ENCODE measurements at regions not wholly inside any gene's neighbourhood (a gene's known extent, or its start where the extent isn't known, plus 50 kb on each side); places are given as distances from the start of the nearest gene placed in this dataset.

- no peak for DNase-seq
Measured at GRCh38 chr6:94511502-94512088, 1065.7 kb upstream of the MANEA start.

DNA sequence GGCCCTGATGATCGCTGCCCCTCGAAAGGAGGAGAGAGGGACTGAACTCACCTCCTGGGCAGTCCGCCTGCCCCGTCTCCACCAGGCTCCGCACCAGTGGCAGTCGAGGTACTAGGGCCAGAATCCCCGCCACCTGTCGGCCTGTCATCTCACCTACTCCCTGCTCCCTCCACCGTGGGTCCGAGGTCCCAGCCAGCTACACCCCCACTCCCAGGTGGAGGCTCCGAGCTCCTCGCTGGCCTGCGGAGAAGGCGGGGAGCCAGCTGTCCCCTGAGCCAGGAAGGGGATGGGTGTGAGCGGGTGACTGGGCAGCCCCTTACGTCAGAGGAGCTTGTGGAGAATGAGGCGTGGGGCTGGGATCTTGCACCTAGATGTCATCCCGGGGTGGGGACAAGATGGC is 1066.5 kb upstream of the MANEA start:
- DNase-seq = no peak

DNA sequence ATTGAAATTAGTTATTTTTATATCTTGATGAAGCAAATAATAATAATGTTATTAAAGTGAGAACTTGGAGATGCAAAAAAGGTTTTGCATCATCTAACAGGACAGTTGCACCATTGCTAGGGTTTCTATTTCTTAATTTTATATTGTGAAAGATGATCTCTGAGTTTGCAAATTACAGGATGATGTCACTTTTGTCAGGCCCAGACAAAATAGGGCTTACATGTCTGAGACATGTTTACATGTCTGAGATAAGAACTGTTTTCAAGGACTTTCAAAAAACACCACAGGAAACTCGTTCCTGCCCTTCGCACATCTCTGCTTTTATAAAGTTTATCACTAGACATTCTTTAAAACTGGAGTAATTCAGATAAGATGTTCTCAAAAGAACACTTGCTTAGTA is 1075.8 kb upstream of the MANEA start:
- DNase-seq = no peak

- DNase-seq = no peak
Measured at GRCh38 chr6:94498099-94498498, 1078.7 kb upstream of the EPHA7 start.

DNA sequence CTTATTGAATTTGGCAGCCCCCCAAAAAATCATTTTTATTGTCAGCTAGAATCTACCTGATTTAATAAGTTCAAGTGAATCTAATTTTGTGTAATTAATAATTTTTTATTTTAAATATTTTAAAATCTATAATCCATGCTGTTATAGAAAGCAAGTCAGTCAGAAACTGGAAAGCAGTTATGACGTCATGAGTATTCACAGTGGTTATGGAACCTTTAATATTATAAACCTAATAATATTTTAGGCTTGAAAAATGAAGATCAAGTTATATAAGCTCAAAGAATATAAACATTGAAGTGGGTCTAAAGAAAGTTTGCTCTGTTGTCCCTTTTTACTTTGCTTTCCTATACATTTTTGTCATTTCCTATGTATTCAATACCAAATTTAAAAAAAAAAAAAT is 1075.1 kb upstream of the EPHA7 start:
- no peak for DNase-seq

- DNase-seq = no peak
Measured at GRCh38 chr6:94487371-94487770, 1068.0 kb upstream of the EPHA7 start.

GRCh38 chr6:94478133-94479005 is 1059.0 kb upstream of the EPHA7 start:
- no peak for DNase-seq

DNA sequence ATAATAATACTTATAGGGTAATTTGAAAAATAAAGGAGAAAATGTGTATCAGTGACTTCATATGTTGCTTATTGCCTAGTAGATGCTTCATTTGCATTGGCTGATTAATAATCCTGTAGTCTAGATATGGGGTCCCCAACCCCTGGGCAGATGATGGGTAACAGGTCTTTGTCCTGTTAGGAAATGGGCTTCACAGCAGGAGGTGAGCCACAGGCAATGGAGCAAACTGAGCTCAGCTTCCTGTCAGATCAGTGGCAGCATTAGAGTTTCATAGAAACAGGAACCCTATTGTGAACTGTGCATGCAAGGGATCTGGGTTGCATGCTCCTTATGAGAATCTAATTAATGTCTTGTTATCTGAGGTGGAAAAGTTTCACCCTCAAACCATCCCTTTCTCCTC is 1049.5 kb upstream of the EPHA7 start:
- DNase-seq = no peak

- no peak for DNase-seq
Measured at GRCh38 chr6:94464018-94464510, 1044.7 kb upstream of the EPHA7 start.

DNA sequence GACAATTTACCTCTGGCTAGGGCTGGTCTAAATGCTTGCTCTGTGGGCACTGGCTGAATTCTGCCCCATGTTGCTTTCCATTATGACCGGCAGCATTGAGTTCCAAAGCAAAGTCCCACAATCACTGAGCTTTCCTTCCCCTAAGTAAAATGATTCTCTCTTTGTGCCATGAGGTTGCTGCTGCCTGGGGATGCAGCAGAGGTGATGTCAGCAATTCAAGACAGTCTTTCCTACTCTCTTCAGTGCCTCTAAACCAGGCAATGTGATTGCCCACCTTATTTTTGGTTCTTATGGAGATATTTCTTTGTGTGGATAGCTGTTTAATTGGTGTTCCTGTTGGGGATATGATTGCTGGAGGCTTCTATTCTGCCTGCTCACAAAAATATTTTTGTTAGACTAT is 1043.9 kb upstream of the EPHA7 start:
- no peak for DNase-seq

- DNase-seq = no peak
Measured at GRCh38 chr6:94462231-94462630, 1042.9 kb upstream of the EPHA7 start.

DNA sequence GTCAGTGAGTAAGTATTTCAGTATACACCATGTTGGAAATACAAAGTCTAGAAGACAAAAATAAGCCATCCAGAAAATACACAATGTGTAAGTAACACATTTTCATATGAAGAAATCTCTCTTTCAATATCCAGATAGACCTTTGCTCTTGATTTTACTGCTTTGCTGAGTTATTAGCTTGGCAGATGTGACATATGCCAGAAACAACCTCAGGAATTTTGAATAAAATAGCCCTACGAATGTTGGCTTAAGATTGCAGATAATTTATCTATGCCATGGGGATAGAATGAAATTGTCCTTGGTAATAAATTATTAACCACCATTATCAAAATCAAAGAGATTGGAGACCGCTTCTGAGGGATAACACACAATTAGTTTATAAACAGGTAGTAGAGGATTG is 1036.9 kb upstream of the EPHA7 start:
- no peak for DNase-seq

- no peak for DNase-seq
Measured at GRCh38 chr6:94454231-94454630, 1034.9 kb upstream of the EPHA7 start.

GRCh38 chr6:94446120-94446519 is 1026.8 kb upstream of the EPHA7 start:
- DNase-seq = no peak

DNA sequence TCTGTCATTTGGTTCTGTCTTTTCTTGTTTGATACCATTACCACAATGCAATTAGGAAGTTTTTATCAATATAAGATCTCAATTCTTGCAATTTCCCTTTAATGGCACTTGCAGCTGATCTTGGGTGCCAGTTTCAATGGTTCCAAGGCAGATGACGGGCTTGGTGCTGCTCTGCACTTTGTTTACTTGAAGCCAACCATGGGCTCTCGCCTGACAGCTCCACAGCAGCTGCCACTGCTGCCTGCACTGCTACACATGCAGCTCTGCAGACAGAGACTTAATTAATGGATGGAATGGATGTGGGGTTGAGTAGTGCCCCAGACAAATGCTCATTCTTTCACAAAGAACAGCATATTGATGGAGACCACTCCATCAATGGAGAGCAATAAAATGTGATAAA is 1024.3 kb upstream of the EPHA7 start:
- no peak for DNase-seq

DNA sequence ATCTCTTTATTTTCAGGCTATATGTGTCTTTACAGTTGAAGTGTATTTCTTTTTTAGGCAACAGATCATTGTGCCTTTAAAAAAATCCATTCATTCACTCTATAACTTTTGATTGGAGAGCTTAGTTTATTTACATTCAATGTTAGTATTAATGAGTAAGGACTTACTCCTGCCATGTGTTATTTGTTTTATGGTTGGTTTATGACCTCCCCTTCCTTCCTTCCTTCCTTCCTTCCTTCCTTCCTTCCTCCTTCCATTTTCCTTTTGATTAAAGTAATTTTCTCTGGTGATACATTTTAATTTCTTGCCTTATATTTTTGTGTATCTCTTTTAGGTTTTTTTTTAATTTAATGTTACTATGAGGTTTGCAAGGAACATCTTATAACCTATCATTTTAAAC is 1005.3 kb upstream of the EPHA7 start:
- DNase-seq = no peak

- no peak for DNase-seq
Measured at GRCh38 chr6:94417363-94417762, 998.0 kb upstream of the EPHA7 start.

DNA sequence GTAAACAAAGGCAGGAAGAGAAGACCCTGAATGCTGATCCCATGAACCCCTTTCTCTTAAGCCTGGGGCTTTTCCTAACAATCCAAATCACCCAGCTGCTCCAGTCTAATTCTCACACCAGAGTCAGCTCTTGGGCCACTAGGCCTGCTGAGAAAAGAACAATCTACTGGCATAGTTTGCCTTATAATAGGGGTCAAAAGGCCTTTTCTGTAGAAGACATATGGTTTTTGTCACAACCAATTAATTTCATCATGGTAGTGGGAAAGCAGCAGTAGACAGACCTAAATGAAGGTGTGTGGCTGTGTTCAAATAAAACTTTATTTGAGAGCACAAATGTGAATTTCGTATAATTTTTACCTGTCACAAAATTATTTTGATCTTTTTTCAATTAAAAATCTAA is 994.7 kb upstream of the EPHA7 start:
- DNase-seq = no peak

GRCh38 chr6:94401311-94401710 is 982.0 kb upstream of the EPHA7 start:
- DNase-seq = no peak

- no peak for DNase-seq
Measured at GRCh38 chr6:94394822-94395221, 975.5 kb upstream of the EPHA7 start.

DNA sequence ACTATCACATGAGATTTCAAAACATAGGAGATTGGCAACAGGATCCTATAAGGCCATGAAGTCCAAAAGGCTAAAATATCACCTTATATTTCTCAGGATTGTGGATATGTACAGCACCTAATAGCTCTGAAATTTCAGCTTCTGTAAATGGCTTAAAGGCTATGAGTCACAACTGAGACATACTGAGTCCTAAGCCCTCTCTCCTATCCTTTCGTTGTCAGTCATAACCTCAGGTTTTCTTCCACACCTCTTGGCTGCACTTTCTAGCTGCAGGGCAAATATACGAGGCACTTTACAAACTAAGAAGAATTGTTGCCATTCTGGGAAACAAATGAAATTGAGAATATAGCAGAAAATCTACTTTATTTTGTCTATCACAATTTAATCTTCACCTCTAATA is 969.9 kb upstream of the EPHA7 start:
- no peak for DNase-seq

GRCh38 chr6:94377835-94378234 is 958.5 kb upstream of the EPHA7 start:
- DNase-seq = no peak

DNA sequence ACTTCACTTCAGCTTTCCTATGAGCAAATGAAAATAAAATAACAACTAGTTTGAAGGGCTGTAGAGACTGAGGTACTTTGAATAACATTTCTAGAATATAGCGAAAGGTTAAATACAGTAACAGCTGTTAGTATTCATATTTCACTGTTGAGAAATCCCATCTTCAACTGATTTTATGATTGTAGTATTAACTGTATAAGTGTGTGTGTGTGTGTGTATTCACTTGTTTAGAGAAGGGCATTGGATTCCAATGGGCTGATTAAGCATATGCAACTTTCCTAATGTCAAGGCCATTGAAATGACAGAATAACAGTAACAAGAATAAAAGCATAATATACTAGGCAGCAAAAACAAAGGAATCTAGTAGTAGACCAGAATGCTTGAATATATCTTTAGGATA is 957.5 kb upstream of the EPHA7 start:
- DNase-seq = no peak

DNA sequence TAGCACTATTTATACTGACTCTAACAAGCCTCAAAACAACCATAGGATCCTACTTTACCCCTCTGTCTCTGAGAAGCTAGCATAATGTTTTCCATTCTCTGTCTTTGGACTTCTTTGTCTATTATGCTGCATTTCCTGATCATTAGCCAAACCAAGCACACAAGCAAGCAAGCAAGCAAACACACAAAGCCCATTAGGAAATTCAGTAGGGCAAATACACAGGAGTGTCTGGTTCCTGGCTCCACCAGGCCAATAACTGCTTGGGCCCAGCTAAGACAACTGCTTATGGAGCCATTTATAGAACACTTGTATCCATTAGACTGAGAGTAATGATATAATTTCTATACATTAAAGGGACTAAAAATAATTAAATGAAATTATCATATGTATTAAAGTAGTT is 952.9 kb upstream of the EPHA7 start:
- DNase-seq = peak; percentile 10
